Karpas-422 (cell line): ENCODE measurements at regions not wholly inside any gene's neighbourhood (a gene's known extent, or its start where the extent isn't known, plus 50 kb on each side); places are given as distances from the start of the nearest gene placed in this dataset.

Experiments used
- DNase-seq: peaks from one replicate; pipeline ENCODE4 v3.0.0-alpha.2; 2015
- H2AFZ ChIP-seq: fragments of 200-600 bp; sonication (generic); 2 replicates; pipeline ENCODE4 v1.6.1; 2014; ENCODE audit warnings: antibody characterized with exemption, low read length, mixed read lengths
- H3K27ac ChIP-seq: fragments of 200-600 bp; sonication (generic); 2 replicates; pipeline ENCODE4 v1.5.1; 2014; ENCODE audit warnings: mild to moderate bottlenecking, low read length, moderate library complexity
- H3K27me3 ChIP-seq: fragments of 200-600 bp; sonication (generic); 2 replicates; pipeline ENCODE4 v1.6.1; 2014; ENCODE audit warnings: low read length, mixed read lengths
- H3K36me3 ChIP-seq: fragments of 200-600 bp; sonication (generic); 2 replicates; pipeline ENCODE4 v1.6.1; 2014; ENCODE audit warnings: low read length, mixed read lengths; ENCODE audit not compliant: insufficient read depth
- H3K4me1 ChIP-seq: fragments of 200-600 bp; sonication (generic); 2 replicates; pipeline ENCODE4 v1.6.1; 2014; ENCODE audit warnings: mild to moderate bottlenecking, low read length, mixed read lengths
- H3K4me2 ChIP-seq: fragments of 200-600 bp; sonication (generic); 2 replicates; pipeline ENCODE4 v1.6.1; 2014; ENCODE audit warnings: low read length, low read depth, mild to moderate bottlenecking; ENCODE audit not compliant: poor library complexity, severe bottlenecking
- H3K4me3 ChIP-seq: fragments of 200-600 bp; sonication (generic); 2 replicates; pipeline ENCODE4 v1.5.1; 2014; ENCODE audit warnings: mild to moderate bottlenecking, antibody characterized with exemption, low read length, mixed read lengths
- H3K79me2 ChIP-seq: fragments of 200-600 bp; sonication (generic); 2 replicates; pipeline ENCODE4 v1.6.1; 2014; ENCODE audit warnings: mild to moderate bottlenecking, low read length, mixed read lengths
- H3K9ac ChIP-seq: fragments of 200-600 bp; sonication (generic); 2 replicates; pipeline ENCODE4 v1.6.0; 2014; ENCODE audit warnings: low read length
- H3K9me2 ChIP-seq: fragments of 200-600 bp; sonication (generic), shearing (Covaris generic); replicated peaks from 2 replicates; pipeline ENCODE4 v1.6.0; 2014; ENCODE audit warnings: mild to moderate bottlenecking, low read length, moderate library complexity; ENCODE audit not compliant: insufficient read depth
- H3K9me3 ChIP-seq: fragments of 300-700, 200-600 bp; sonication (generic); 2 replicates; pipeline ENCODE4 v1.6.1; 2014; ENCODE audit warnings: low read length, mixed read lengths
- H4K20me1 ChIP-seq: fragments of 200-600 bp; sonication (generic); 2 replicates; pipeline ENCODE4 v1.6.1; 2014; ENCODE audit warnings: mild to moderate bottlenecking, antibody characterized with exemption, low read length, low read depth; ENCODE audit not compliant: insufficient read depth

DNA sequence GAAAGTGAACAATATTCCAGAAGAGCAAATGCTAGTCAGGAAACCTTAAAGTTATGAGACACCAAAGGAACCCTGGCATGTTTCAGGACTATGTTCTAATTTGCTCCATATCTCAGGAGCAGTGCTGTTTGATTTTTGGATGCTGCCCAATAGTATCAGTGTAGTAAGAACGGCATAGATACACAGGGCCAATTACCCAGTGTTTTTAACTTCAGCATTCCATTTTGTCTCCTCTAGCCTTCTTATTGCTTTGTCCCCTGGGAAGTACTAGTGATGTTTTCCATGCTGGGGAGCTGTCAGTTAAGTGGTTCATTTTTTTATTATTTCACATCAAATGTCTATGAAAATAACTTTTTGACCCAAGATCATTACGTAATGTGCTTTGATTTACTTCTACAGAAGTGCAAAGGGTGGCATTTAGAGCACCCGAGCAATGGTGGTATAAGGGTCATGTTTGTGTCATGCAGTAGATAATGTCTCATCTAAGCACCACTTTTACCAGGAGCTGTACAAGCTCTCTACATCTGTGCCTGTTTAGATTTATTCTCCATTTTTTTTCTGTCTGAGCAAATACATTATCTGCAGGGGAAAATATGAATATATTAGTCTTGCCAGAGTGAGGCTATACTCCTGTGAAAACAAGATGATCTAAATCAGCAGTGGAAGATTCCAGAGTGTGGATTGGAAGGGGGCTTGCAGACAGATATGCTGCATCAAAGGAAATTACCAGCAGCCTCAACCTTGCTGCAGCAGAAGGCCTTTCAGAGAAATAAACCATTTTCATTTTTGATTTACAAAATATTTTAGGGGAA, 198.8 kb upstream of the OPRM1 start:
- no peak overlapping the region for H3K4me3 ChIP-seq
- H3K27me3 ChIP-seq = no peaks in the 10 kb centered on the region
- H3K27ac ChIP-seq = no peak overlapping the region
- no peaks in the 10 kb centered on the region for H3K9me2 ChIP-seq
- no peaks in the 10 kb centered on the region for H4K20me1 ChIP-seq
- no peaks in the 10 kb centered on the region for H3K9me3 ChIP-seq
- no peak overlapping the region for H2AFZ ChIP-seq
- H3K36me3 ChIP-seq = no peaks in the 10 kb centered on the region
- no peak overlapping the region for H3K4me2 ChIP-seq
- no peaks in the 10 kb centered on the region for H3K4me1 ChIP-seq
- no peak overlapping the region for H3K9ac ChIP-seq
- DNase-seq = no peak
- H3K79me2 ChIP-seq = no peaks in the 10 kb centered on the region

DNA sequence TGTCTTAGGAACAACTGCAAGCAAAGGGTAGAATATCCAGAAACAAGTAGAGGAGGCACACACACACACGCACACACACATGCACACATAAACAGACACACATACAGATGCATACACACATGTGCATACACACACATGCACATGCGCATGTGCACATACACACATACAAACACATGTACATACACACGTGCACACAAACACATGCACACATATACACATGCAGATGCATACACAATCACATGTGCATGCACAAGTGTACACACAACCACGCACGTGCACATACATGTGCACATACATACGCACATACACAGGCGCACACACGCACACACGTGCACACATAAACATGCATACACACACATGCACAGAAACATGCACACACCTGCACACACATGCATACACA, 206.5 kb upstream of the OPRM1 start:
- H3K27ac ChIP-seq = no peak overlapping the region
- no peak overlapping the region for H2AFZ ChIP-seq
- no peaks in the 10 kb centered on the region for H3K9me2 ChIP-seq
- no peak for DNase-seq
- no peaks in the 10 kb centered on the region for H3K4me1 ChIP-seq
- no peaks in the 10 kb centered on the region for H3K27me3 ChIP-seq
- no peaks in the 10 kb centered on the region for H3K9me3 ChIP-seq
- H3K4me3 ChIP-seq = no peak overlapping the region
- H3K9ac ChIP-seq = no peak overlapping the region
- no peak overlapping the region for H3K4me2 ChIP-seq
- H3K79me2 ChIP-seq = no peaks in the 10 kb centered on the region
- no peaks in the 10 kb centered on the region for H3K36me3 ChIP-seq
- H4K20me1 ChIP-seq = no peaks in the 10 kb centered on the region

GRCh38 chr6:153831350-153832078, 207.5 kb upstream of the OPRM1 start:
- H2AFZ ChIP-seq = no peak overlapping the region
- no peaks in the 10 kb centered on the region for H3K36me3 ChIP-seq
- no peak for DNase-seq
- no peaks in the 10 kb centered on the region for H4K20me1 ChIP-seq
- H3K4me1 ChIP-seq = no peaks in the 10 kb centered on the region
- no peak overlapping the region for H3K9ac ChIP-seq
- no peaks in the 10 kb centered on the region for H3K27me3 ChIP-seq
- H3K4me2 ChIP-seq = no peak overlapping the region
- no peaks in the 10 kb centered on the region for H3K9me2 ChIP-seq
- H3K4me3 ChIP-seq = no peak overlapping the region
- no peaks in the 10 kb centered on the region for H3K79me2 ChIP-seq
- H3K9me3 ChIP-seq = no peaks in the 10 kb centered on the region
- no peak overlapping the region for H3K27ac ChIP-seq

GRCh38 chr6:153817173-153817572, 221.9 kb upstream of the OPRM1 start:
- no peaks in the 10 kb centered on the region for H3K4me1 ChIP-seq
- H4K20me1 ChIP-seq = no peaks in the 10 kb centered on the region
- no peak overlapping the region for H3K9ac ChIP-seq
- no peak for DNase-seq
- H3K79me2 ChIP-seq = no peaks in the 10 kb centered on the region
- no peak overlapping the region for H3K4me2 ChIP-seq
- no peaks in the 10 kb centered on the region for H3K27me3 ChIP-seq
- no peaks in the 10 kb centered on the region for H3K9me2 ChIP-seq
- H3K4me3 ChIP-seq = no peak overlapping the region
- H3K9me3 ChIP-seq = peaks cover 4% of the 10 kb centered on the region; the same call in 1 of the 2 replicates
- H2AFZ ChIP-seq = no peak overlapping the region
- no peaks in the 10 kb centered on the region for H3K36me3 ChIP-seq
- no peak overlapping the region for H3K27ac ChIP-seq

- no peaks in the 10 kb centered on the region for H3K9me2 ChIP-seq
- DNase-seq = no peak
- no peaks in the 10 kb centered on the region for H3K27me3 ChIP-seq
- H3K4me3 ChIP-seq = no peak overlapping the region
- no peaks in the 10 kb centered on the region for H4K20me1 ChIP-seq
- no peaks in the 10 kb centered on the region for H3K36me3 ChIP-seq
- peaks cover 7% of the 10 kb centered on the region; the same call in 1 of the 2 replicates for H3K9me3 ChIP-seq
- H3K27ac ChIP-seq = no peak overlapping the region
- H3K9ac ChIP-seq = no peak overlapping the region
- no peaks in the 10 kb centered on the region for H3K79me2 ChIP-seq
- no peak overlapping the region for H3K4me2 ChIP-seq
- no peaks in the 10 kb centered on the region for H3K4me1 ChIP-seq
- H2AFZ ChIP-seq = no peak overlapping the region
These were observed 222.7 kb upstream of the OPRM1 start for GRCh38 chr6:153816366-153816765.

DNA sequence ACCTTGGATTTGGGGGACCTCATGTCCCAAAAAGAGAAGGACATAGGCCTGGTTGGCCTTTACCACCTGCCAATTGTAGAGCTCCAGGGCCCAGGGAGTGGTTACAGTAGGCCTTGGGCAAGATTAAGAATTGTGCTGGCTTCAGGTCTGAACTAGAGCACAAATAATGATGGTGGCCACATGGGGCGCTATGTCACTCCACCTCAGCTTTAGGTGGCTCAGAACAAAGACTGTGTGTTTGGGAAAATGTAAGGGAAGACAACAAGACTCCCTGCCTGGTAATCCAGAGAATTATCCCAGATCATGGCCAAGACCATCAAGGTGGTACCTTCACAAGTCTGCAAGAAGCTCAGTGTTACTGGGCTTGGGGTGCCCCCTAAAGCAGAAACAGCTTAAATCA, 224.9 kb upstream of the OPRM1 start:
- no peaks in the 10 kb centered on the region for H4K20me1 ChIP-seq
- H2AFZ ChIP-seq = no peak overlapping the region
- H3K4me2 ChIP-seq = no peak overlapping the region
- H3K9me2 ChIP-seq = no peaks in the 10 kb centered on the region
- no peak overlapping the region for H3K9ac ChIP-seq
- peaks cover 7% of the 10 kb centered on the region; the same call in 1 of the 2 replicates for H3K9me3 ChIP-seq
- no peak for DNase-seq
- H3K4me1 ChIP-seq = no peaks in the 10 kb centered on the region
- H3K36me3 ChIP-seq = no peaks in the 10 kb centered on the region
- H3K27ac ChIP-seq = no peak overlapping the region
- no peaks in the 10 kb centered on the region for H3K79me2 ChIP-seq
- no peaks in the 10 kb centered on the region for H3K27me3 ChIP-seq
- H3K4me3 ChIP-seq = no peak overlapping the region

DNA sequence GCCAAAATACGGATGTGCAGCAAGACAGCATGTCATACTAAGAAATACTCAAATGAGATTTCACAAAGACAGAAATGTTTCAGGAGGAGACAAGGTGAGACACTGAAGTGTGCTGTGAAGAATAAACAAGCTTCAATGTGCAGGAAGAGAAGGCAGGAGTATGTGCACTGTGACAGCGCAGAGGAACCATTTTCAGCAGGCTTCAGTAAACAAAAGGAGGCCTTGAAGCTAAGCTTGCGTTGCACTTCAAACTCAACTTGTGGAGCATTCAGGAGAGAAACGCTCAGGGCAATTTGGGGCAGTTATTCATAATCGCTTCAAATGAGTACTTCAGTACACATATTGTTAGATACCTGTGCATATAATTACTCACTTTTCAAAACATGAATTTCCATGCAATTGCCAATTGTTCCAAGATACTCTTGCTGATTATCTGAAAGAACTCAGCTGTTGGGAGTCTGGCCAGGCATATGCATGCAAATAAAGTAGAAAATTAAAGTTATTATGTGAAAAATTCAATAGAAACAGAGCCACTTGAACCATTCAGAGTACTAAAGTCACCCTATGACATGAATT, 234.2 kb upstream of the OPRM1 start:
- no peaks in the 10 kb centered on the region for H3K27me3 ChIP-seq
- H3K36me3 ChIP-seq = no peaks in the 10 kb centered on the region
- H3K9me2 ChIP-seq = no peaks in the 10 kb centered on the region
- no peak overlapping the region for H3K27ac ChIP-seq
- no peaks in the 10 kb centered on the region for H3K9me3 ChIP-seq
- H3K79me2 ChIP-seq = no peaks in the 10 kb centered on the region
- H4K20me1 ChIP-seq = no peaks in the 10 kb centered on the region
- no peak overlapping the region for H2AFZ ChIP-seq
- H3K4me2 ChIP-seq = no peak overlapping the region
- no peaks in the 10 kb centered on the region for H3K4me1 ChIP-seq
- H3K9ac ChIP-seq = no peak overlapping the region
- H3K4me3 ChIP-seq = no peak overlapping the region
- no peak for DNase-seq

- H3K9me3 ChIP-seq = no peaks in the 10 kb centered on the region
These were observed 237.1 kb upstream of the OPRM1 start for GRCh38 chr6:153801917-153802316.

More at GRCh38 chr6:153801917-153802316, 237.1 kb upstream of the OPRM1 start:
- no peaks in the 10 kb centered on the region for H4K20me1 ChIP-seq
- no peak for DNase-seq
- no peaks in the 10 kb centered on the region for H3K36me3 ChIP-seq
- no peak overlapping the region for H2AFZ ChIP-seq
- H3K4me1 ChIP-seq = no peaks in the 10 kb centered on the region
- no peaks in the 10 kb centered on the region for H3K79me2 ChIP-seq
- H3K27me3 ChIP-seq = no peaks in the 10 kb centered on the region
- no peak overlapping the region for H3K4me3 ChIP-seq
- no peak overlapping the region for H3K27ac ChIP-seq
- no peak overlapping the region for H3K9ac ChIP-seq
- no peaks in the 10 kb centered on the region for H3K9me2 ChIP-seq
- H3K4me2 ChIP-seq = no peak overlapping the region
